H1 (cell line): ENCODE measurements at regions not wholly inside any gene's neighbourhood (a gene's known extent, or its start where the extent isn't known, plus 50 kb on each side); places are given as distances from the start of the nearest gene placed in this dataset.

ENCODE experiments used
- CTCF ChIA-PET: fragments of 300-600 bp; sonication (Branson Sonifier 250); formaldehyde crosslinking; loops from one replicate; lab custom pipeline; 2021; ENCODE audit not compliant: partially characterized antibody; lab: Charles Lee
- POLR2A ChIA-PET: fragments of 300-600 bp; sonication (Branson Sonifier 250); formaldehyde crosslinking; loops from one replicate; lab custom pipeline; 2021; ENCODE audit warnings: inconsistent platforms; ENCODE audit not compliant: partially characterized antibody; lab: Charles Lee
- DNase-seq, 2 experiments: peaks; one replicate each; pipeline versions ENCODE4 v3.0.0 to v3.0.0-alpha.2; 2010 to 2022; ENCODE audit warnings: low spot score in 2 of 2, low read depth in 1 of 2, mixed read lengths in 1 of 2
- FAIRE-seq: peaks from 2 replicates; lab custom pipeline; 2011; peaks lifted over from hg19 to GRCh38; lab: Jason Lieb, UNC
- H2AFZ ChIP-seq: 2 replicates; pipeline ENCODE4 v1.8.1; 2012; ENCODE audit warnings: low read length, inconsistent platforms
- H2AK5ac ChIP-seq: 2 replicates; pipeline ENCODE4 v1.6.1; 2013; ENCODE audit warnings: low read depth, low read length
- H2BK120ac ChIP-seq: replicated peaks from 2 replicates; pipeline ENCODE3; 2013; ENCODE audit warnings: low read depth, low read length, inconsistent platforms
- H2BK12ac ChIP-seq: 2 replicates; pipeline ENCODE4 v1.6.1; 2013; ENCODE audit warnings: low read depth, low read length
- H2BK15ac ChIP-seq: 2 replicates; pipeline ENCODE4 v1.6.1; 2013; ENCODE audit warnings: low read length
- H2BK20ac ChIP-seq: 2 replicates; pipeline ENCODE4 v1.6.1; 2013; ENCODE audit warnings: low read length
- H2BK5ac ChIP-seq: 2 replicates; pipeline ENCODE4 v1.6.1; 2013; ENCODE audit warnings: low read depth, low read length
- H3K14ac ChIP-seq: 2 replicates; pipeline ENCODE4 v1.6.1; 2013; ENCODE audit warnings: inconsistent platforms; ENCODE audit not compliant: insufficient read length
- H3K18ac ChIP-seq: 2 replicates; pipeline ENCODE4 v1.6.1; 2013; ENCODE audit warnings: low read length; ENCODE audit errors: extremely low read depth
- H3K23ac ChIP-seq: 2 replicates; pipeline ENCODE4 v1.6.1; 2013; ENCODE audit warnings: inconsistent platforms; ENCODE audit not compliant: insufficient read length
- H3K23me2 ChIP-seq: 2 replicates; pipeline ENCODE4 v1.6.1; 2013; ENCODE audit warnings: low read depth, low read length
- H3K27ac ChIP-seq: 2 replicates; pipeline ENCODE4 v1.6.1; 2011; ENCODE audit warnings: low read depth, low read length, inconsistent platforms
- H3K27me3 ChIP-seq, 4 experiments: replicated peaks in 1 of 4; 1 replicate in 1 of 4; 2 replicates in 3 of 4; pipeline versions ENCODE4 v1.6.1 to v1.8.1; 2011 to 2013; ENCODE audit warnings: low read length in 3 of 4, mild to moderate bottlenecking in 3 of 4, inconsistent platforms in 2 of 4, mixed read lengths in 2 of 4, moderate library complexity in 1 of 4; ENCODE audit not compliant: control insufficient read depth in 3 of 4, insufficient read depth in 3 of 4; ENCODE audit errors: extremely low read depth in 1 of 4
- H3K36me3 ChIP-seq, 4 experiments: 2 replicates each; pipeline versions ENCODE4 v1.6.1 to v1.8.1; 2011 to 2013; ENCODE audit warnings: mild to moderate bottlenecking in 4 of 4, low read length in 3 of 4, moderate library complexity in 2 of 4, control low read depth in 1 of 4, inconsistent platforms in 1 of 4; ENCODE audit not compliant: insufficient read depth in 4 of 4, control insufficient read depth in 2 of 4
- H3K4ac ChIP-seq: replicated peaks from 2 replicates; pipeline ENCODE3; 2013; ENCODE audit warnings: low read length, low read depth, mixed read lengths, inconsistent platforms; ENCODE audit not compliant: insufficient read length
- H3K4me1 ChIP-seq, 4 experiments: replicated peaks in 1 of 4; 1 replicate in 1 of 4; 2 replicates in 3 of 4; pipeline versions ENCODE4 v1.6.1 to v1.8.1; 2011 to 2013; ENCODE audit warnings: low read length in 3 of 4, inconsistent platforms in 2 of 4, mixed read lengths in 1 of 4; ENCODE audit not compliant: insufficient read depth in 4 of 4, control insufficient read depth in 3 of 4
- H3K4me2 ChIP-seq, 2 experiments: 2 replicates each; pipeline versions ENCODE4 v1.6.1 to v1.8.1; 2011 to 2013; ENCODE audit warnings: low read depth in 2 of 2, low read length in 2 of 2, control low read depth in 1 of 2, inconsistent platforms in 1 of 2, mild to moderate bottlenecking in 1 of 2; ENCODE audit not compliant: insufficient read depth in 1 of 2
- H3K4me3 ChIP-seq, 4 experiments: fragments of 200-600, 300-600 bp in 1 of 4; sonication (generic), shearing (Covaris generic), sonication (Bioruptor Twin) in 1 of 4; 2 replicates each; pipeline versions ENCODE4 v1.5.1 to v1.8.1; 2011 to 2016; ENCODE audit warnings: low read length in 4 of 4, low read depth in 3 of 4, control low read depth in 2 of 4, inconsistent platforms in 2 of 4, mild to moderate bottlenecking in 2 of 4, mixed read lengths in 1 of 4, moderate library complexity in 1 of 4; ENCODE audit not compliant: insufficient read depth in 2 of 4; ENCODE audit errors: extremely low read depth in 1 of 4
- H3K56ac ChIP-seq: replicated peaks from 2 replicates; pipeline ENCODE3; 2013; ENCODE audit warnings: low read depth, mild to moderate bottlenecking, mixed read lengths, low read length, inconsistent platforms; ENCODE audit not compliant: insufficient read length
- H3K79me1 ChIP-seq: 2 replicates; pipeline ENCODE4 v1.6.1; 2013; ENCODE audit warnings: low read depth, low read length, control low read depth
- H3K79me2 ChIP-seq, 2 experiments: 2 replicates each; pipeline versions ENCODE4 v1.6.1 to v1.8.1; 2012 to 2013; ENCODE audit warnings: low read length in 2 of 2, mild to moderate bottlenecking in 2 of 2, inconsistent platforms in 1 of 2; ENCODE audit not compliant: insufficient read depth in 2 of 2, control insufficient read depth in 1 of 2
- H3K9ac ChIP-seq, 4 experiments: replicated peaks in 1 of 4; 1 replicate in 1 of 4; 2 replicates in 3 of 4; pipeline versions ENCODE4 v1.6.1 to v1.8.1; 2011 to 2013; ENCODE audit warnings: low read depth in 3 of 4, low read length in 3 of 4, control low read depth in 2 of 4, mild to moderate bottlenecking in 2 of 4, moderate library complexity in 2 of 4, inconsistent platforms in 1 of 4; ENCODE audit errors: extremely low read depth in 1 of 4
- H3K9me3 ChIP-seq, 2 experiments: 2 replicates each; pipeline versions ENCODE4 v1.6.1 to v1.8.1; 2012 to 2013; ENCODE audit warnings: mild to moderate bottlenecking in 2 of 2, moderate library complexity in 2 of 2, control low read depth in 1 of 2, inconsistent platforms in 1 of 2, low read depth in 1 of 2, low read length in 1 of 2, mixed read lengths in 1 of 2; ENCODE audit not compliant: insufficient read depth in 2 of 2
- H4K20me1 ChIP-seq, 2 experiments: replicated peaks in 1 of 2; 2 replicates each; pipeline versions ENCODE3 to v1.8.1; 2011 to 2013; ENCODE audit warnings: inconsistent platforms in 2 of 2, low read length in 2 of 2, mild to moderate bottlenecking in 1 of 2; ENCODE audit not compliant: insufficient read depth in 2 of 2, control insufficient read depth in 1 of 2
- H4K5ac ChIP-seq: 2 replicates; pipeline ENCODE4 v1.6.1; 2013; ENCODE audit warnings: low read length, low read depth, mixed read lengths, inconsistent platforms; ENCODE audit not compliant: insufficient read length
- H4K8ac ChIP-seq: 2 replicates; pipeline ENCODE4 v1.8.0; 2013; ENCODE audit warnings: mild to moderate bottlenecking, moderate library complexity, low read length, inconsistent platforms; ENCODE audit not compliant: insufficient read depth; ENCODE audit errors: extremely low read depth
- H4K91ac ChIP-seq: replicated peaks from 2 replicates; pipeline ENCODE3; 2013; ENCODE audit warnings: low read length, mixed read lengths, inconsistent platforms; ENCODE audit not compliant: insufficient read length
- WGBS, 2 experiments: shearing (Covaris generic) in 1 of 2; methylation state at CpG; one replicate each; pipeline versions ENCODE4 v1.1.6 to v1.1.7; 2013 to 2015; ENCODE audit warnings: low lambda C conversion rate in 2 of 2, mixed read lengths in 2 of 2, inconsistent platforms in 1 of 2, low coverage in 1 of 2, missing lambda C conversion rate in 1 of 2; ENCODE audit not compliant: insufficient replicate concordance in 2 of 2, insufficient coverage in 1 of 2, insufficient read length in 1 of 2; ENCODE audit errors: extremely low coverage in 1 of 2, missing lambda C conversion rate in 1 of 2; 5-methylcytosine and 5-hydroxymethylcytosine counted together

GRCh38 chr15:85311647-85312046, 68.8 kb upstream of the AKAP13 start:
- Histone ChIP-seq H4K8ac (no peak overlapping the region), H3K14ac (no peak overlapping the region), H2BK15ac (no peak overlapping the region), H3K36me3 (no peaks in the 10 kb centered on the region), H3K23ac (no peak overlapping the region), H2BK5ac (no peak overlapping the region), H3K4me1 (peaks cover 0 to 10% (median 2%) of the 10 kb centered on the region in 4 experiments; a peak in 4 of 7 replicates), H4K91ac (no peak overlapping the region), H2BK20ac (no peak overlapping the region), H4K20me1 (no peaks in the 10 kb centered on the region), H3K56ac (no peak overlapping the region), H3K9me3 (no peaks in the 10 kb centered on the region), H3K4me2 (no peak overlapping the region), H3K23me2 (no peaks in the 10 kb centered on the region), H3K27me3 (no peaks in the 10 kb centered on the region; a peak in 1 of 7 replicates), H3K79me2 (no peaks in the 10 kb centered on the region), H3K18ac (no peak overlapping the region), H3K4ac (no peak overlapping the region), H3K27ac (no peak overlapping the region), H3K79me1 (no peaks in the 10 kb centered on the region), H2AK5ac (no peak overlapping the region), H2AFZ (no peak overlapping the region), H4K5ac (no peak overlapping the region), H3K4me3 (no peak overlapping the region), H3K9ac (no peak overlapping the region), H2BK12ac (no peak overlapping the region), H2BK120ac (no peak overlapping the region)
- POLR2A ChIA-PET: no interaction called here
- FAIRE-seq (no peak), DNase-seq (no peak)
- CTCF ChIA-PET: interaction anchor here (1.8 to 2.4 kb wide), 4 partner anchors 13 to 28 kb away, joined by 3 to 11 read pairs (median 10); no protein-coding TSS in a partner anchor
- WGBS, 2 experiments: 71% methylated on average over 2 of the region's 2 CpGs; no CpG with 5 or more reads in 1 of the 2 experiments
